NCI-H446 (cell line): ENCODE measurements at regions not wholly inside any gene's neighbourhood (a gene's known extent, or its start where the extent isn't known, plus 50 kb on each side); places are given as distances from the start of the nearest gene placed in this dataset.

Experiments used
- DNase-seq, 2 experiments: peaks; one replicate each; lab custom pipeline; 2025; lab: John Stamatoyannopoulos, UW

DNA sequence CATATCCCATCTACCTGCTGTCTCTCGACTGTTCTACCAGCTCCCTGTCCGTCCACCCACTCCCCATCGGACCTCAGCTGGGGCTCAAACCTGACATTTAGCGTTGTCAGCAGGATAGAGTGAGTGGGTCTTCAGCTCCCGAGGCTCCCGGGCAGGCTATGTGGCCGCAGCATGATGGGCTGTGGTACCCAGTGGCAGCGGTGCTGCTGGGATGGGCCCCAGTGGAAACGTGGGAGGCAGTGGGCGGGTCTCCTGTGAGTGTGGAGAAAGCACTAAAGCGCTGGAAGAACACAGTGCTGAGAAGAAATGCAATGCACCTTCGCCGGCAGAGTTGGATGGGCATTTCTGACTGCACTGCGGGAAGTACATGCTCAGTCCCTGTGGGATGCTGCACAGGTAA, 204.8 kb upstream of the SYT4 start:
- DNase-seq, result no peak

DNA sequence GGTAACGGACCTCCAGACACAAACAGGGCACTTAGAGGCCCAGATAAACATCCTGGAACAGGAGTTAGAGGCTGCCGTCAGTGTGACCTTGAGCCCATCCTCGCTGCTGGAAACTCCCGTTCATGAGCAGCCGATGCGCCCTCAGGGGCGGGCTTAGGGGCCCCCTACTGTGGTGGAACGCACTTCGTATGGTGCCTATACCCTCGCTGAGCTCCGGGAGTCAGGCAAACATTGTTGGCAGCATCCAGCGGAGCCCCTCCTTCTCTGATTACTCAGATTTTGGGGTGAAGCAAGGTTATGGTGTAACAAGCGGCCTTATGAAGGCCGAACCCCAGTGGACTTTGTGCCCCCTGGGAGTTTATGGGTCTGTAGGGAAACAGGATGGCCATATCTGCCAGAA, 205.3 kb upstream of the SYT4 start:
- no peak for DNase-seq

GRCh38 chr18:43484710-43485109, 207.4 kb upstream of the SYT4 start:
- DNase-seq, result no peak

DNA sequence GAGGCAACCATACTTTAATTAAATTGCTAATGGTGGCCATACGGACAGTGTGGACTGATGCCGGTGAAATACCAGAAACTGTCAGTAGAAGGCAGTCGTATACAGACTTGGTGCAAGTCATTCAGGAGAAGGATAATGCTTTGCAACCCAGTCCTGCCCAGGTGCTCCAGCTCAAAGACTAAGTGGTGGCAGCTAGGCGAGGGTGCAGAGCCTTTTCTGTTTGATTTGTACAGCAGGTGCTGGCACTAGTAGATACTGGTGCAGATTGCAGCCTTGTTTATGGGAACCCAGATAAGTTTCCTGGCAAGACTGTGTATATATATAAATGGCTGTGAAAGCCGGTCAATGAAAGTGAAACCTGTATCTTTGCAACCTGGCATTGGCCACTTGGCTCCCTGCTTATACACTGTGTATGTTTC, 208.3 kb upstream of the SYT4 start:
- no peak for DNase-seq

- DNase-seq, result no peak
Observed at GRCh38 chr18:43486462-43486861, 209.2 kb upstream of the SYT4 start.

DNA sequence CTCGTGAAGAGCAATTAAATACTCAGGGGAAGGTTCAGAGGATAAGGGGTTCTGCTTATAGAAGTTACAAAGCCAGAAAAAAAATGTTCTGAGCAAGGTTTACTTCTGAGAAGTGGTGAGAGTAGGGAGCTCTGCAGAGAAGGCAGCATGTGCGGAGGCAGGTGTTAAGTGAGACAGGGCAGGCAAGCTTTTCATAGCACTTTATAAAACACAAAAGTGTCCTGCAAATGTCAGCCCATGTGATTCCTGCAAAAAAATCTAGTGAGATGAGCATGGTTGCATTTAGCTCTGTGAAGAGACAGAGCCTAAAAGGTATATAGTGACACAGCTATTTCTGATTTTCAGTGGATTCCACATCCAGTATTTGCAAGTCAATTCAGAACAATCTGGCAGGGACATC, 223.8 kb upstream of the SYT4 start:
- no peak for DNase-seq

DNA sequence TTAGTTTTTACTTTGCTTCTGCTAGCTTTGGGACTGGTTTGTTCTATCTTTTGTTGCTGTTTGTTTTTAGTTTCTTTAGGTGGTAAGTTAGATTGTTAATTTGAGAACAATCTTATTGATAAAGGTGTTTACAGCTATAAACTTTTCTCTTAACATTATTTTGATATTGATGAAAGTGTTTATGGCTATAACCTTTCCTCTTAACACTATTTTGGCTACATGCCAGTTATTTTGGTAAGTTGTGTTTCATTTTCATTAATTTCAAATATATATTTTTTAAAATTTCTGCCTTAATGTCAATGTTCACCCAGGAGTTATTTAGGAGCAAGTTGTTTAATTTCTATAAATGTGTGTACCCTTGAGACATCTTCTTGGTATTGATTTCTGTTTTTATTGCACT, 229.6 kb upstream of the SYT4 start:
- no peak for DNase-seq

DNA sequence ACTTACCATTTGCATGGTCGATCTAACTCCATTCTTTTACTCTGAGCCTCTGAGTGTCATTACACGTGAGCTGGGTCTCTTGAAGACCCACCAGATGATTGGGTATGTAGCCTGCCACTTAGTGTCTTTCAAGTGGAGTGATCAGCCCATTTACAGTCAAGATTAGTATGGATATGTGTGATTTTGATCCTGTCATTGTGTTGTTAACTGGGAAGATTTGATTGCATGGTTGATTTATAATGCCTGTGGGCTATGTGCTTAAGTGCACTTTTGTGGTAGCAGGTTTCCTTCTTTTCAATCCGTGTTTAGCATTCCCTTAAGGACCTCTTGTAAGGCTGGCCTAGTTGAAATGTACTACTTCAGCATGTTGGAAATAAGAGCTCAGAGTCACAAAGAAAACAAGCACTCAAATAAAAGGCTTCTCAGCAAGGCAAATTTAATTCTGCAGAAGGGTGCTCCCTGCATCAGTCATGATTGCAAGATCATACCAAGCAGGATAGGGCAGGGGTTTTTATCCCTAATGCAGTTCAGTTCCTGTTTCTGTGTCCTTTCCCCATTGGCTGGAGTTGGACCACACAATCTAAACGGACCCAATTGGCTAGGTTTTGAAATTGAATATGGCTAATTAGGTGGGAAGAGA, 230.7 kb upstream of the SYT4 start:
- no peak for DNase-seq

GRCh38 chr18:43514747-43515146, 237.5 kb upstream of the SYT4 start:
- no peak for DNase-seq

DNA sequence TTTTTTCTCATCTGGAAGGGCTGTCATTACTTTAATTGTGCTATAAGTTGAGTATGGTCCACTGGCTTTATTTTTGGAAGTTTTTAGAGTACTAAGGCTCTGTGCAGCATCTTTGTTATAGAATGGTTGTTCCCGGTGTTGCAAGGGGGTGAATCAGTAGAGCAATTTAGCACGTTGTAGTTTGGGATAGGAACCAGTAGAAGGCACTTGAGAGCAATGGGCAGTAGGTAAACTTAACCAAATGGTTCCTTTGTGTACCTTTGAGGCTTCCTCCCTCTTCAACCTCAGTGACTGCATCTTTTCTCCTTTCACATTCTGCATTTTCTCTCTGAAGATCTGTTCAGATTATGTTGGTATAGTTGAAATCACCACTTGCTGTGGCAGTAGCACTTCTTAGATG, 238.2 kb upstream of the SYT4 start:
- DNase-seq, result no peak

DNA sequence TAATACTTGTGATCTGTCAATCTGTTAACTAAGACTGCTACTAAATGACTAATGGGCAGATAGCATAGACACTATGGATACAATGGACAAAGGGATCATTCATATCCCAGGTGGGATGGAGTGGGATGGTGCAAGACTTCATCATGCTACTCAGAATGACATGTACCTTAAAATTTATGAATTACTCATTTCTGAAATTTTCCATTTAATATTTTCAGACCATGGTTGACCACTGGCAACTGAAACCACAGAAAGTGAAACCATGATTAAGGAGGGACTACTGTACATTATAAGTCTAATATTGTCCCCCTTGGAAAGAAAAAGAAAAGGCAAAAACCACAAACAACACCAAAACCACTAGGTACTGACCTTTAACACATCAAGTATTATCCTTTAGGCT, 247.0 kb upstream of the SYT4 start:
- DNase-seq, result no peak

DNA sequence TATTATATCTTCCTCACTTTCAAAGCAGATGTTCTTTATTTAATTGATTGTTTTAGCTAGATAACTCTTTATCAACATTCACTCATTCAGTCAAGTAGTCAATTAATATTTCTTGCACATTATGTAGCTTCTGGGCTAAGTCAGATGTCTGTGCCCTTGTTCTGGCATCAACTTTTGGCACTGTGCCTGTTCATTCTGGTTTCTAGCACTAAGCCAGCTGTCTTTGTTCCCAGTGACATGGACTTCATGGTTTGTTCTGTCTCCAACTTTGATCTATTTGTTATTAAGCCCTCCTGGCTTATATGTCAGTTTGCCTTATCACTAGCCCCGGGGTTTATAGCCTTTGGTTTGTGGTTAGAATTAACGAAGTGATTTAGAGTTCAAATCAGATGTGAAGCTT, 247.9 kb upstream of the SYT4 start:
- peak; percentile 40 to 83 for DNase-seq

GRCh38 chr18:43526426-43527145, 249.3 kb upstream of the SYT4 start:
- peak in 1 of 2 experiments; percentile 56 for DNase-seq

GRCh38 chr18:43531438-43531837, 254.1 kb upstream of the SYT4 start:
- DNase-seq, result no peak

- no peak for DNase-seq
Observed at GRCh38 chr18:43533371-43533770, 256.1 kb upstream of the SYT4 start.

- no peak for DNase-seq
Observed at GRCh38 chr18:43534511-43534910, 257.2 kb upstream of the SYT4 start.

GRCh38 chr18:43539862-43540261, 262.6 kb upstream of the SYT4 start:
- DNase-seq, result no peak

GRCh38 chr18:43542016-43542415, 264.7 kb upstream of the SYT4 start:
- DNase-seq, result no peak

GRCh38 chr18:43543236-43543635, 265.9 kb upstream of the SYT4 start:
- DNase-seq, result no peak

- no peak for DNase-seq
Observed at GRCh38 chr18:43547456-43547855, 270.2 kb upstream of the SYT4 start.

GRCh38 chr18:43559507-43559906, 282.2 kb upstream of the SYT4 start:
- DNase-seq, result no peak

- DNase-seq, result peak; percentile 43 to 72
Observed at GRCh38 chr18:43563780-43564179, 286.5 kb upstream of the SYT4 start.

DNA sequence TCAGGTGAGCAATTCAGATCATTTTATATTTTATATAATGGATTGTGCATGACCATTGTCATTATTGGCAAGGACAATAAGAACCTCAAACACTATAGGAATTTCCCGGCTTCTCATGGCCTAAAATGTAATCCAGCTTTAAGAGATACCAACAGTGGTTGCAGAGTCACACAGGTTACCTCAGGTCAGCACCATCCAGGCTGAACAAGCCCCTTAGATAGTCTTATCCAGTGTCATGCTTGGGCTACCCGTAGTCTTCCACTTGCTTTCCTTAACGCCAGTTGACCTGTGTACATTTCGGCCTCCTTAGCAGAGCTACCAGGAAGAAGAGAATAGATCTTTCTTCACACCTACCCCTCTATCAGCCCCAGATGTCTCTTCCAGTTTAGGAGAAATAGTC, 293.3 kb upstream of the SYT4 start:
- DNase-seq, result no peak
